BJ (cell line): ENCODE measurements at regions not wholly inside any gene's neighbourhood (a gene's known extent, or its start where the extent isn't known, plus 50 kb on each side); places are given as distances from the start of the nearest gene placed in this dataset.

Experiments
- CTCF ChIA-PET: fragments of 350-600 bp; formaldehyde crosslinking; extraction: SDS; loops from one replicate; lab custom pipeline; 2021; ENCODE audit warnings: antibody characterized with exemption, inconsistent platforms; lab: Yijun Ruan, JAX
- POLR2A ChIA-PET: fragments of 300-600 bp; sonication (Branson Sonifier 250); formaldehyde crosslinking; extraction: SDS; loops from one replicate; lab custom pipeline; 2021; ENCODE audit warnings: antibody characterized with exemption; lab: Charles Lee
- DNase-seq: peaks from one replicate; pipeline ENCODE4 v3.0.0-alpha.2; 2011; ENCODE audit warnings: low read depth
- H3K27me3 ChIP-seq: 2 replicates; pipeline ENCODE4 v1.6.0; 2011; ENCODE audit warnings: low read length; ENCODE audit not compliant: control insufficient read depth, insufficient read depth
- H3K36me3 ChIP-seq: 2 replicates; pipeline ENCODE4 v1.5.1; 2011; ENCODE audit warnings: low read length; ENCODE audit not compliant: control insufficient read depth, insufficient read depth
- H3K4me3 ChIP-seq: 2 replicates; pipeline ENCODE4 v1.5.1; 2011; ENCODE audit warnings: low read depth, mild to moderate bottlenecking, control low read depth, low read length
- TF ChIP-seq, protein P1 (sequence below): IDR thresholded peaks from 2 replicates; pipeline ENCODE4 v1.5.1; 2011; ENCODE audit warnings: low read depth, mild to moderate bottlenecking, control low read depth, inconsistent platforms, low read length, moderate library complexity; ENCODE audit not compliant: insufficient read depth

DNA sequence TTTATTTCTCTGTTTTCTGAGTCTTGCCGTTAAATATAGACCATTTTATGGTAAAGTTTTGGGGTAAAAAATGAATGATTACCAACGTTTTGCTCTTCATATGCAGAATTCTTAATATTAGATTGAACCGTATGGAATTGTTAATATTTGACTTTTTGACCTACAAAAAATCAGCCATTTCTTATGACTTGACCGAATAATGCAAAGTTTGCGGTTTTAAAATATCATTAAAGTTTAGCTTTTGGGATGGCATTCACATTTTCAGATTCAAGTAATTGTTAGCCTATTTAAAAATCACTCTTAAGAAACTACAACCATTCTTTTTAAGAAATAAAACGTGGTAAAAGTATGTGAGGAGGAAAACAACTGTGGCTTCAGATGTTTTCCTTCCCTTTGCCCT lies 138.0 kb downstream of the HAUS1 start:
- CTCF ChIA-PET = interaction anchor here (1.2 kb wide), 1 partner anchor 69 kb away, joined by 4 read pairs; a partner anchor contains a TSS
- Histone ChIP-seq H3K4me3 (no peak overlapping the region), H3K36me3 (no peaks in the 10 kb centered on the region), H3K27me3 (no peaks in the 10 kb centered on the region)
- DNase-seq = no peak
- POLR2A ChIA-PET = no interaction called here
- TF ChIP-seq, protein P1, sequence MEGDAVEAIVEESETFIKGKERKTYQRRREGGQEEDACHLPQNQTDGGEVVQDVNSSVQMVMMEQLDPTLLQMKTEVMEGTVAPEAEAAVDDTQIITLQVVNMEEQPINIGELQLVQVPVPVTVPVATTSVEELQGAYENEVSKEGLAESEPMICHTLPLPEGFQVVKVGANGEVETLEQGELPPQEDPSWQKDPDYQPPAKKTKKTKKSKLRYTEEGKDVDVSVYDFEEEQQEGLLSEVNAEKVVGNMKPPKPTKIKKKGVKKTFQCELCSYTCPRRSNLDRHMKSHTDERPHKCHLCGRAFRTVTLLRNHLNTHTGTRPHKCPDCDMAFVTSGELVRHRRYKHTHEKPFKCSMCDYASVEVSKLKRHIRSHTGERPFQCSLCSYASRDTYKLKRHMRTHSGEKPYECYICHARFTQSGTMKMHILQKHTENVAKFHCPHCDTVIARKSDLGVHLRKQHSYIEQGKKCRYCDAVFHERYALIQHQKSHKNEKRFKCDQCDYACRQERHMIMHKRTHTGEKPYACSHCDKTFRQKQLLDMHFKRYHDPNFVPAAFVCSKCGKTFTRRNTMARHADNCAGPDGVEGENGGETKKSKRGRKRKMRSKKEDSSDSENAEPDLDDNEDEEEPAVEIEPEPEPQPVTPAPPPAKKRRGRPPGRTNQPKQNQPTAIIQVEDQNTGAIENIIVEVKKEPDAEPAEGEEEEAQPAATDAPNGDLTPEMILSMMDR = no peak

DNA sequence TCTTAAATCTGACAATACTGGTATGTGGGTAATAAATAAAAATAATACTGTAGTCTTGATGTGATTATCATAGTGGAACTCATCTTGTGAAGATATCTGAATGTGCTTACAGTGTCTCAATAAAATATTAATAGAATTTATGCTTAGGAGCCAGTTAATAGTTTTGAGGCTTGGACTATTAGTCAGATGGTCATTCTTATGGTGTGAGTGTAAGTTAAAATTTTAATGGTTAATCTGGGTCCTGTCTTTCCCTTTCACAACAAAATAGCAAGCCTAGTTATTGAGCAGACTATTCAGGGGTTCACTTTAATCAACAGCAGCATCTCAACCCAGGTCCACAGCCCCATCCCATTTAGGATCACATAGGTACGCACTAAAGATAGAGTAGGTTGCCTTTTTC lies 138.9 kb downstream of the HAUS1 start:
- TF ChIP-seq, protein P1 = no peak
- no peak overlapping the region for H3K4me3 ChIP-seq
- H3K27me3 ChIP-seq = no peaks in the 10 kb centered on the region
- no peak for DNase-seq
- H3K36me3 ChIP-seq = 0 out of 2 replicates have a peak, but pooled peaks cover 1% of the 10 kb centered on the region
- CTCF ChIA-PET = interaction anchor here (1.2 kb wide), 1 partner anchor 70 kb away, joined by 4 read pairs; a partner anchor contains a TSS
- POLR2A ChIA-PET = no interaction called here

DNA sequence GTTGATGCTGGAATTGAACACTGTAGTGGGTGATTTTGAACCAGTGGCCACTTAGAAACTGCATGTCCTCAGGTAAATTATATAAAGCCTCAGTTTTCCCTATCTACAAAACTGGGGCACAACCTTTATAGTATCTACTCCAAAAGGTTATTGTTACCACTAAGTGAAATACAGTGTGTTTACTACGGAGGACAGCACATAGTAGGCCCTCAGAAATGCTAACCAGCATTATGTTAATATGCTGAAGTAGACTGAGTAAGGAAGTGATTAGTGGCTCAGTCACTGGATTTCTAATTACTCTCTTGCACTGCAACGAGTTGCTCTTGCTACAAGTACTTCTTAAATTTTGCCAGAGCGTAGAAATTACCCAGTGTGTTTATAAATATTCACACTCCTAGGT lies 139.5 kb downstream of the HAUS1 start:
- TF ChIP-seq, protein P1 = no peak
- H3K27me3 ChIP-seq = no peaks in the 10 kb centered on the region
- CTCF ChIA-PET = no interaction called here
- DNase-seq = no peak
- POLR2A ChIA-PET = no interaction called here
- no peak overlapping the region for H3K4me3 ChIP-seq
- H3K36me3 ChIP-seq = 0 out of 2 replicates have a peak, but pooled peaks cover 1% of the 10 kb centered on the region

DNA sequence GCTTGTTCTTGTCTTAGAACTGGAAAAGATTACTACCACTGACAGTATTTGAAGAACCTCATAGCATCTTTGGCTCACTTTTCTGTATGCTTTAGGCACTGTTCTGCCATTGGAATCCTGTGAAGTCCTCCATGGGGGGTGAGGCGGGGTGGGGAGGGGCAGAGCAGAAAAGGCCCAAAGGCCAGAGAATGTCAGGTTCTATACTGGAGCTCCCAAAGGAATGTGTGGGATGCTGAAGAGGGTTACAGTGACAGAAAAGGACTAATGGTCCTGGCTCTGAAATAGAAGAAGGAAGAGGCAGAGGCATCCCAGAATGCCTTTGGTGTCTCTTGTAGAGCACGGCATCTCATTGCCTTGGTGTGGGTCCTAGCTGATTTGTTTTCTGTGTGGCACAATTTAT lies 141.9 kb downstream of the HAUS1 start:
- TF ChIP-seq, protein P1 = no peak
- 0 out of 2 replicates have a peak, but pooled peaks cover 1% of the 10 kb centered on the region for H3K36me3 ChIP-seq
- no peaks in the 10 kb centered on the region for H3K27me3 ChIP-seq
- no peak overlapping the region for H3K4me3 ChIP-seq
- DNase-seq = no peak
- CTCF ChIA-PET = interaction anchor here (0.7 to 2.6 kb wide), 3 partner anchors 35 to 73 kb away, joined by 3 to 5 read pairs (median 4); a partner anchor contains a TSS
- POLR2A ChIA-PET = no interaction called here

DNA sequence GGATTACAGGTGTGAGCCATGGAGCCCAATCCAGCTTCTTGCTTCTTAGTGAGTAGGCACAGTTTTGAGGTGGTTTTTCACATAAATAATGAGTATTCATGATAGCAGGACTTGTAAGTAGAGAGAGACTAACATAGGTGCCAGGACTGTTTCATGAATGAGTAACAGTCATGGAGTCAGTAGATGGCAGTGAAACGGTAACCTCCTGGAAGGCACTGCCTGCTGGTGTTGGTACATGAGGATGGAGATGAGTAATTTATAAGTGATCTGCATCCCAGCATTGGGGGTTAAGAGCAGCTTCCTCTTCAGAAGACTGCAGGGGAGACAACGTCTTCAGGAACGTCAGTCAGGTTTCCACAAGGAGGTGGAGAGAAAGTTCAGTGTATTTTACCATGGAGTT lies 143.8 kb downstream of the HAUS1 start:
- Histone ChIP-seq H3K4me3 (no peak overlapping the region), H3K27me3 (no peaks in the 10 kb centered on the region), H3K36me3 (0 out of 2 replicates have a peak, but pooled peaks cover 1% of the 10 kb centered on the region)
- DNase-seq = no peak
- POLR2A ChIA-PET = no interaction called here
- CTCF ChIA-PET = interaction anchor here (1.3 kb wide), 1 partner anchor 75 kb away, joined by 5 read pairs; a partner anchor contains a TSS
- TF ChIP-seq, protein P1 = no peak
